Right lobe of liver (tissue), 4 donors: ENCODE measurements at regions not wholly inside any gene's neighbourhood (a gene's known extent, or its start where the extent isn't known, plus 50 kb on each side); places are given as distances from the start of the nearest gene placed in this dataset.

Experiments used
- CTCF ChIP-seq, 4 donors: fragments of 200-600 bp in 3 of 4; fragments of 450-650 bp in 1 of 4; IDR thresholded peaks; one replicate each; pipeline versions ENCODE4 v1.5.1 to v1.8.0; 2016 to 2022; ENCODE audit warnings: antibody characterized with exemption in 4 of 4, mild to moderate bottlenecking in 2 of 4
- POLR2A ChIP-seq: fragments of 450-650 bp; IDR thresholded peaks from one replicate; pipeline ENCODE4 v1.6.1; 2017; ENCODE audit warnings: antibody characterized with exemption, mild to moderate bottlenecking
- donor health status: DM: no; HTN: no; CAD: no.
- donor health status: DM: no; HTN: no; CAD: no.
- donor health status: DM: no; HTN: yes; CAD: no.

DNA sequence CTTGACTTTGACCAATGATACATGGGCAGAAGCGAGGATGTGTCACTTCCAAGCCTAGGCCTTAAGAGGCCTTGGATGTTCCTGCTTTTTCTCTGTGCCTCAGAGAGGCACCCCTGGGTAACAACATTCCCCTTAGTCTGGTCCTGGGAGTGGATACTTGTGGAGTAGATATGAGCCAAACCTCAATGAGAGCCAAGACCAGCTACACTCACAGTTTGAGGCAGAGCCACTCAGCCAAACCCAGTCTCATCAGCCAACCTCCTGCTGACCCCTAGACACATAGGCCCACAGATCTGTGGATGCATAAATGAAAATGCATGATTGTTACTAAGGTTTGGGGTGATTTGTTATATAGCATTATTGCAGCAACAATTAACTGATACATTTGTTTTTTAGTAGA lies 114.2 kb downstream of the ZNF621 start:
- TF ChIP-seq CTCF (IDR thresholded peaks at IDR 0.05) (no peak), POLR2A (no peak)
